ENCODE measurements at regions not wholly inside any gene's neighbourhood (a gene's known extent, or its start where the extent isn't known, plus 50 kb on each side); places are given as distances from the start of the nearest gene placed in this dataset.

DNA sequence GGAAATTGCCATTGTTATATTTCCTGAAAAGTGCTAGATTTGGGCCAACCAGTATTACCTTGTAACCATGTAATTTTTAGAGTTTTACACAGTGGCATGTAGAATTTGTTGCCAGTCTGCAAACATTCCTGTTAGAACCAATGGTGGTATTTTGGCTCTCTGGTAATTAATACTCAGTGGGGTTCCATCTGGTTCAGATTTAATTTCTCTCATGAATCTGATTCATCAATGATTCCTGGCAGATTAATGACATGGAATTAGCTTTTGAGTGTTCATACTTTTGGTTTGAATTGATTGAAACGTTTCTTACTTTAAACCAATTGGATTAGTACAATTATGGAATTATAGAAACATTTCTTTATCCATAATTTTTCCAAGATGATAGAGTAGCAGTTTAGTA, 93.2 kb downstream of the MC4R start:
- TF ChIP-seq SUZ12 (IDR thresholded peaks at IDR 0.05; ENCODE audit: low read length) (no peak), ATF2 (IDR thresholded peaks at IDR 0.05; ENCODE audit: low read length) (no peak), POLR2A (IDR thresholded peaks at IDR 0.05; ENCODE audit: control extremely low read depth in 1 of 2, low read depth in 2 of 2, low read length in 2 of 2) (no peak), CTCF (IDR thresholded peaks at IDR 0.05; ENCODE audit: control extremely low read depth in 1 of 3, insufficient read depth in 1 of 3, low read depth in 1 of 3, low read length in 3 of 3) (no peak), JUND (IDR thresholded peaks at IDR 0.05; ENCODE audit: low read length) (no peak), EGR1 (IDR thresholded peaks at IDR 0.05; ENCODE audit: borderline replicate concordance, low read depth, low read length) (no peak), KDM1A (IDR thresholded peaks at IDR 0.05; ENCODE audit: borderline replicate concordance, low read length) (no peak), HDAC2 (IDR thresholded peaks at IDR 0.05; ENCODE audit: borderline replicate concordance in 1 of 2, low read depth in 2 of 2, low read length in 2 of 2) (no peak), YY1 (IDR thresholded peaks at IDR 0.05; ENCODE audit: low read depth, low read length) (no peak), POLR2AphosphoS5 (IDR thresholded peaks at IDR 0.05; ENCODE audit: low read depth, low read length) (no peak)

All from H1 (cell line).